HepG2 (cell line): ENCODE measurements at regions not wholly inside any gene's neighbourhood (a gene's known extent, or its start where the extent isn't known, plus 50 kb on each side); places are given as distances from the start of the nearest gene placed in this dataset.

Source experiments
- ATAC-seq: fragments of 200-7000 bp; cut with Tn5 transposase; 3 replicates; pipeline ENCODE4 v1.9.1; 2020; ENCODE audit warnings: mild to moderate bottlenecking, moderate library complexity
- BruUV-seq: library from RNA; stranded (reverse); fragments of 400-500 nt; replicated peaks from 2 replicates; lab custom pipeline; 2021; lab: Mats Ljungman, UMichigan
- CTCF ChIA-PET: fragments of 300-600 bp; formaldehyde crosslinking; extraction: SDS; loops from one replicate; lab custom pipeline; 2021; ENCODE audit warnings: low total read pairs, inconsistent platforms, low intra/inter-chr PET ratio; lab: Yijun Ruan, JAX
- POLR2A ChIA-PET: fragments of 350-600 bp; sonication (Branson Sonifier 250); formaldehyde crosslinking; loops from one replicate; lab custom pipeline; 2020; ENCODE audit warnings: antibody characterized with exemption, inconsistent platforms; lab: Yijun Ruan, JAX
- DNase-seq: peaks from one replicate; pipeline ENCODE4 v3.0.0-alpha.2; 2015; ENCODE audit warnings: low spot score
- FAIRE-seq: peaks from 3 replicates; lab custom pipeline; 2011; peaks lifted over from hg19 to GRCh38; lab: Jason Lieb, UNC
- H2AFZ ChIP-seq: one replicate; pipeline ENCODE4 v1.6.1; 2011; ENCODE audit warnings: low read length, inconsistent platforms
- H3K27ac ChIP-seq: fragments of 300-600 bp; 3 replicates; pipeline ENCODE4 v1.8.0; 2011; ENCODE audit warnings: mixed run types, mild to moderate bottlenecking, mixed read lengths, low read length, inconsistent platforms; ENCODE audit not compliant: insufficient read depth; ENCODE audit errors: extremely low read length
- H3K27me3 ChIP-seq, 2 experiments: fragments of 200-600 bp in 1 of 2; 2 replicates in 1 of 2; 3 replicates in 1 of 2; pipeline versions ENCODE4 v1.6.0 to v1.8.0; 2011; ENCODE audit warnings: low read length in 2 of 2, mild to moderate bottlenecking in 2 of 2, moderate library complexity in 2 of 2, inconsistent platforms in 1 of 2; ENCODE audit not compliant: insufficient read depth in 2 of 2, control insufficient read depth in 1 of 2
- H3K36me3 ChIP-seq, 2 experiments: fragments of 200-600 bp in 1 of 2; replicated peaks in 1 of 2; 2 replicates in 1 of 2; 3 replicates in 1 of 2; pipeline versions ENCODE4 v1.5.1 to v1.8.0; 2011; ENCODE audit warnings: low read length in 2 of 2, inconsistent platforms in 1 of 2; ENCODE audit not compliant: insufficient read depth in 2 of 2, control insufficient read depth in 1 of 2
- H3K4me1 ChIP-seq: 2 replicates; pipeline ENCODE4 v1.5.1; 2012; ENCODE audit warnings: low read length, inconsistent platforms; ENCODE audit not compliant: insufficient read depth
- H3K4me2 ChIP-seq: 2 replicates; pipeline ENCODE4 v1.6.0; 2011; ENCODE audit warnings: low read depth, low read length, inconsistent platforms
- H3K4me3 ChIP-seq, 3 experiments: fragments of 200-600 bp in 1 of 3; sonication (generic), shearing (Covaris generic) in 1 of 3; replicated peaks in 1 of 3; 2 replicates each; pipeline ENCODE4 v1.5.1; 2011 to 2016; ENCODE audit warnings: low read length in 3 of 3, inconsistent platforms in 2 of 3, low read depth in 2 of 3, mild to moderate bottlenecking in 2 of 3, control low read depth in 1 of 3, mixed read lengths in 1 of 3; ENCODE audit not compliant: insufficient read depth in 1 of 3
- H3K79me2 ChIP-seq: one replicate; pipeline ENCODE4 v1.6.1; 2011; ENCODE audit warnings: low read length, inconsistent platforms; ENCODE audit not compliant: insufficient read depth
- H3K9ac ChIP-seq: 2 replicates; pipeline ENCODE4 v1.6.0; 2011; ENCODE audit warnings: mild to moderate bottlenecking, low read depth, low read length, inconsistent platforms; ENCODE audit not compliant: insufficient read depth
- H3K9me3 ChIP-seq: 2 replicates; pipeline ENCODE4 v1.5.1; 2012; ENCODE audit warnings: mild to moderate bottlenecking, low read length
- H4K20me1 ChIP-seq: 2 replicates; pipeline ENCODE4 v1.6.0; 2011; ENCODE audit warnings: inconsistent platforms, mild to moderate bottlenecking, low read length, moderate library complexity; ENCODE audit not compliant: insufficient read depth
- PHF20 ChIP-seq: sonication (generic); formaldehyde crosslinking; IDR thresholded peaks from 2 replicates; pipeline ENCODE4 v1.5.0; 2020; ENCODE audit warnings: mild to moderate bottlenecking, missing genetic modification reagents
- SMARCC2 ChIP-seq: fragments of 450-650 bp; IDR thresholded peaks from 2 replicates; pipeline ENCODE4 v1.6.1; 2017; ENCODE audit warnings: antibody characterized with exemption, mild to moderate bottlenecking
- STAG1 ChIP-seq: sonication (generic); formaldehyde crosslinking; IDR thresholded peaks from 2 replicates; pipeline ENCODE4 v1.4.0; 2020; ENCODE audit warnings: missing genetic modification reagents
- SYNCRIP ChIP-seq: fragments of 200-400 bp; formaldehyde crosslinking; IDR thresholded peaks from 2 replicates; pipeline ENCODE4 v1.6.1; 2018; ENCODE audit warnings: mild to moderate bottlenecking, low read depth, low read length; ENCODE audit not compliant: insufficient read depth
- ZNF280B ChIP-seq: sonication (generic); formaldehyde crosslinking; IDR thresholded peaks from 2 replicates; pipeline ENCODE4 v1.5.0; 2020; ENCODE audit warnings: missing genetic modification reagents, mild to moderate bottlenecking, borderline replicate concordance
- WGBS: methylation state at CpG from one replicate; pipeline ENCODE4 v1.1.6; 2017; ENCODE audit warnings: low lambda C conversion rate; 5-methylcytosine and 5-hydroxymethylcytosine counted together
- in situ Hi-C: cut with HindIII; loops from 2 replicates; pipeline ENCODE4 v1.10.0; 2017; ENCODE audit warnings: low pct_unique_long_range_greater_than_20kb; ENCODE audit not compliant: extremely low pct_ligation_motif_present
- intact Hi-C: fragments of 100-400 bp; cut with micrococcal nuclease; formaldehyde crosslinking; loops from one replicate; pipeline ENCODE4 v1.10.0; 2022; ENCODE audit not compliant: unreplicated experiment

GRCh38 chr9:107142896-107143603, 140.0 kb upstream of the RAD23B start:
- no peak overlapping the region for H3K27ac ChIP-seq
- H3K79me2 ChIP-seq, result no peaks in the 10 kb centered on the region
- ATAC-seq, result no peak
- TF ChIP-seq SYNCRIP (no peak), SMARCC2 (no peak)
- TF ChIP-seq, all 625 proteins: peak for 0
- POLR2A ChIA-PET, result interaction anchor here (0.6 kb wide), 1 partner anchor 32 kb away, joined by 3 read pairs; no protein-coding TSS in a partner anchor
- intact Hi-C loops (no loop called here), in situ Hi-C loops (no loop called here)
- no peak overlapping the region for H3K9ac ChIP-seq
- CTCF ChIA-PET, result no interaction called here
- no peak overlapping the region for H3K4me2 ChIP-seq
- H3K9me3 ChIP-seq, result no peaks in the 10 kb centered on the region
- H2AFZ ChIP-seq, result no peak overlapping the region
- FAIRE-seq (no peak), DNase-seq (no peak)
- H3K27me3 ChIP-seq, result peaks cover 0 to 2% of the 10 kb centered on the region in 2 experiments; a peak in 1 of 5 replicates
- H3K4me3 ChIP-seq, result no peak overlapping the region
- no TSS peak for BruUV-seq
- 32% methylated on average over 5 of the region's 5 CpGs for WGBS
- H4K20me1 ChIP-seq, result no peaks in the 10 kb centered on the region
- H3K4me1 ChIP-seq, result no peaks in the 10 kb centered on the region
- H3K36me3 ChIP-seq, result no peaks in the 10 kb centered on the region

GRCh38 chr9:107144475-107144874, 138.6 kb upstream of the RAD23B start:
- no peaks in the 10 kb centered on the region for H3K4me1 ChIP-seq
- TF ChIP-seq ZNF280B (CRISPR knock-in tag) (no peak), STAG1 (no peak), PHF20 (no peak)
- TF ChIP-seq, all 625 proteins: peak for 0
- Histone ChIP-seq H2AFZ (no peak overlapping the region), H3K4me3 (no peak overlapping the region), H3K9me3 (no peaks in the 10 kb centered on the region), H3K4me2 (no peak overlapping the region), H4K20me1 (no peaks in the 10 kb centered on the region), H3K27ac (no peak overlapping the region), H3K36me3 (no peaks in the 10 kb centered on the region), H3K27me3 (0 out of 5 replicates have a peak, but pooled peaks cover 0 to 2% of the 10 kb centered on the region in 2 experiments), H3K9ac (no peak overlapping the region), H3K79me2 (no peaks in the 10 kb centered on the region)
- intact Hi-C loops (no loop called here), in situ Hi-C loops (no loop called here)
- FAIRE-seq (no peak), DNase-seq (no peak), ATAC-seq (no peak)
- POLR2A ChIA-PET, result no interaction called here
- 13% methylated on average over 1 of the region's 1 CpG for WGBS
- BruUV-seq, result no TSS peak
- CTCF ChIA-PET, result no interaction called here
